Heart left ventricle (tissue), 16 donors: ENCODE measurements at regions not wholly inside any gene's neighbourhood (a gene's known extent, or its start where the extent isn't known, plus 50 kb on each side); places are given as distances from the start of the nearest gene placed in this dataset.

Source experiments
- ATAC-seq, 4 donors: fragments of 200-7000 bp; cut with Tn5 transposase; one replicate each; pipeline ENCODE4 v1.9.1; 2020 to 2022; ENCODE audit warnings: moderate library complexity in 4 of 4, mild to moderate bottlenecking in 3 of 4, moderate number of reproducible peaks in 1 of 4
- DNase-seq, 5 donors: peaks; one replicate each; pipeline ENCODE4 v3.0.0-alpha.2; 2020
- H3K27ac ChIP-seq, 12 donors: fragments of 200-600 bp; sonication (generic) in 4 of 12; one replicate each; pipeline versions ENCODE4 v1.5.0 to v1.8.0; 2016 to 2022; ENCODE audit warnings: mild to moderate bottlenecking in 2 of 12
- H3K27me3 ChIP-seq, 9 donors: fragments of 200-600 bp; sonication (generic) in 2 of 9; one replicate each; pipeline versions ENCODE4 v1.5.1 to v1.8.0; 2016 to 2022; ENCODE audit warnings: mild to moderate bottlenecking in 3 of 9
- H3K36me3 ChIP-seq, 9 donors: fragments of 200-600 bp; sonication (generic) in 2 of 9; one replicate each; pipeline versions ENCODE4 v1.5.0 to v1.8.0; 2018 to 2022; ENCODE audit warnings: mild to moderate bottlenecking in 2 of 9
- H3K4me1 ChIP-seq, 12 donors: fragments of 200-600 bp; sonication (generic) in 4 of 12; one replicate each; pipeline versions ENCODE4 v1.5.0 to v1.8.0; 2016 to 2022; ENCODE audit warnings: mild to moderate bottlenecking in 3 of 12
- H3K4me3 ChIP-seq, 12 donors: fragments of 200-600 bp; sonication (generic) in 4 of 12; one replicate each; pipeline versions ENCODE4 v1.5.0 to v1.8.0; 2017 to 2022; ENCODE audit warnings: mild to moderate bottlenecking in 9 of 12, moderate library complexity in 4 of 12
- H3K9me3 ChIP-seq, 12 donors: fragments of 200-600 bp; sonication (generic) in 4 of 12; one replicate each; pipeline versions ENCODE4 v1.5.0 to v1.8.0; 2016 to 2022; ENCODE audit warnings: mild to moderate bottlenecking in 1 of 12
- POLR2A ChIP-seq, 2 donors: fragments of 450-650 bp; IDR thresholded peaks; one replicate each; pipeline ENCODE4 v1.6.1; 2017; ENCODE audit warnings: antibody characterized with exemption in 2 of 2, mild to moderate bottlenecking in 2 of 2, moderate library complexity in 2 of 2
- WGBS, 4 donors: extraction: QIAGEN DNeasy Blood & Tissue Kit in 2 of 4; methylation state at CpG; one replicate each; pipeline versions ENCODE4 v1.1.5 to v1.1.7; 2013 to 2018; 5-methylcytosine and 5-hydroxymethylcytosine counted together
- intact Hi-C, 10 donors: fragments of 100-400 bp; cut with DNase I; formaldehyde crosslinking; loops; one replicate each; pipeline versions ENCODE4 v1.11.1 to v1.14.2; 2022
- TF ChIP-seq, protein P1 (sequence below), 12 donors: fragments of 200-600 bp; sonication (generic) in 4 of 12; IDR thresholded peaks; one replicate each; pipeline versions ENCODE4 v1.5.0 to v1.8.0; 2018 to 2022; ENCODE audit warnings: antibody characterized with exemption in 12 of 12, mild to moderate bottlenecking in 5 of 12
- donor health status: ischemic (EF 13 %, LVEDD 7.1; RV severe dilation, severe dysfunction).
- donor health status: healthy with polysubstance abuse.
- donor health status: DM: no; HTN: yes; CAD: no.
- donor health status: DM: no; HTN: no; CAD: no.
- donor health status: ischemic (EF 25% LVEDD 6.9; RV normal size, moderate dysfunction).
- donor health status: ischemic (EF 25% LVEDD 5.7; RV mildly dilated, moderate dysfunction).
- donor health status: healthy.
- donor health status: DM: yes; HTN: yes; CAD: no.
- donor health status: ischemic (EF 35%, LVEDD 5.7; RV mildly dilated, moderate dysfunction).
- donor health status: nonischemic (EF 11% LVEDD 7.7; RV severe dilation, severe dysfunction).
- donor health status: DM: yes; HTN: yes; CAD: no.
- donor health status: PGD.
- donor health status: ischemic (EF 29% LVEDD 5.4; RV normal size, mild dysfunction).
- donor health status: nonischemic (EF 23%, LVEDD 6.1; RV moderate dilation, normal function).

- no peak overlapping the region for H3K4me3 ChIP-seq
- peaks cover 0 to 9% (median 0%) of the 10 kb centered on the region in 12 donors for H3K9me3 ChIP-seq
- no peak overlapping the region for H3K27ac ChIP-seq
- no peaks in the 10 kb centered on the region for H3K27me3 ChIP-seq
- intact Hi-C loops: no loop called here
- 60 to 79% (median 74%) methylated on average over 2 of the region's 2 CpGs for WGBS, 4 donors
- DNase-seq (no peak), ATAC-seq (no peak)
- TF ChIP-seq, protein P1, sequence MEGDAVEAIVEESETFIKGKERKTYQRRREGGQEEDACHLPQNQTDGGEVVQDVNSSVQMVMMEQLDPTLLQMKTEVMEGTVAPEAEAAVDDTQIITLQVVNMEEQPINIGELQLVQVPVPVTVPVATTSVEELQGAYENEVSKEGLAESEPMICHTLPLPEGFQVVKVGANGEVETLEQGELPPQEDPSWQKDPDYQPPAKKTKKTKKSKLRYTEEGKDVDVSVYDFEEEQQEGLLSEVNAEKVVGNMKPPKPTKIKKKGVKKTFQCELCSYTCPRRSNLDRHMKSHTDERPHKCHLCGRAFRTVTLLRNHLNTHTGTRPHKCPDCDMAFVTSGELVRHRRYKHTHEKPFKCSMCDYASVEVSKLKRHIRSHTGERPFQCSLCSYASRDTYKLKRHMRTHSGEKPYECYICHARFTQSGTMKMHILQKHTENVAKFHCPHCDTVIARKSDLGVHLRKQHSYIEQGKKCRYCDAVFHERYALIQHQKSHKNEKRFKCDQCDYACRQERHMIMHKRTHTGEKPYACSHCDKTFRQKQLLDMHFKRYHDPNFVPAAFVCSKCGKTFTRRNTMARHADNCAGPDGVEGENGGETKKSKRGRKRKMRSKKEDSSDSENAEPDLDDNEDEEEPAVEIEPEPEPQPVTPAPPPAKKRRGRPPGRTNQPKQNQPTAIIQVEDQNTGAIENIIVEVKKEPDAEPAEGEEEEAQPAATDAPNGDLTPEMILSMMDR (IDR thresholded peaks at IDR 0.05): no peak
- TF ChIP-seq POLR2A (IDR thresholded peaks at IDR 0.05): no peak
- no peaks in the 10 kb centered on the region for H3K4me1 ChIP-seq
- no peaks in the 10 kb centered on the region for H3K36me3 ChIP-seq
These were observed 150.0 kb downstream of the BTBD3 start for GRCh38 chr20:12067686-12068085.

- H3K9me3 ChIP-seq: peaks cover 0 to 9% (median 0%) of the 10 kb centered on the region in 12 donors
- H3K4me1 ChIP-seq: no peaks in the 10 kb centered on the region
- H3K36me3 ChIP-seq: no peaks in the 10 kb centered on the region
- ATAC-seq (no peak), DNase-seq (no peak)
- H3K27me3 ChIP-seq: no peaks in the 10 kb centered on the region
- WGBS, 4 donors: 65 to 75% (median 72%) methylated on average over 1 of the region's 1 CpG
- TF ChIP-seq, protein P1 (IDR thresholded peaks at IDR 0.05): no peak
- no peak for TF ChIP-seq POLR2A (IDR thresholded peaks at IDR 0.05)
- no peak overlapping the region for H3K4me3 ChIP-seq
- no peak overlapping the region for H3K27ac ChIP-seq
- intact Hi-C loops: no loop called here
These were observed 150.4 kb downstream of the BTBD3 start for GRCh38 chr20:12068121-12068520.

DNA sequence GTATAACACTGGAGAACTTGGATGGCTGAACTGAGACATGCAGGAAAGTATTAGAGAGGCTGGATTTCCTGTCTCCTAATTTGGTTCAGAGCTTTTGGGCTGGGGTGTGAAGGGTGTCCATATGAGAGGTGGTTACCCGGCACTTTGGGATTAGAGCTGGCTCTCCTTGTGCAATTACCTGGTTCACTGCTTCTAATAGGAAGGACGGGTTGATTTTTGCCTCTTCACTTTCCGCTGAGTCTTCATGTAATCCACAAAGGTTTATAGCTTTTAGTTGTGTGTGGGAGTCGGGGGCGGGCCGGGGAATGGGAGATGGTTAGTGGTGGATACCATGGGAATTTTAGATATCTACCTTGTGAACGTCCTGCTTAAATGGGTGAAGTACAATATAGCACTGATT lies 151.5 kb downstream of the BTBD3 start:
- Histone ChIP-seq H3K36me3 (no peaks in the 10 kb centered on the region), H3K27ac (no peak overlapping the region), H3K4me1 (no peaks in the 10 kb centered on the region), H3K27me3 (no peaks in the 10 kb centered on the region), H3K4me3 (no peak overlapping the region), H3K9me3 (peaks cover 0 to 9% (median 0%) of the 10 kb centered on the region in 12 donors)
- TF ChIP-seq POLR2A (IDR thresholded peaks at IDR 0.05): no peak
- TF ChIP-seq, protein P1 (IDR thresholded peaks at IDR 0.05): no peak
- ATAC-seq: no peak
- intact Hi-C loops: no loop called here
- WGBS, 4 donors: 89 to 94% (median 94%) methylated on average over 7 of the region's 7 CpGs
- DNase-seq: no peak

GRCh38 chr20:12072221-12072953 lies 154.7 kb downstream of the BTBD3 start:
- Histone ChIP-seq H3K9me3 (peaks cover 0 to 3% (median 0%) of the 10 kb centered on the region in 12 donors), H3K4me3 (no peak overlapping the region), H3K4me1 (no peaks in the 10 kb centered on the region), H3K27ac (no peak overlapping the region), H3K27me3 (no peaks in the 10 kb centered on the region), H3K36me3 (no peaks in the 10 kb centered on the region)
- intact Hi-C loops: no loop called here
- peak; percentile 51 to 90 (median 82) for ATAC-seq
- DNase-seq: peak in 4 of 5 donors; percentile 25 to 51 (median 34)
- TF ChIP-seq, protein P1 (IDR thresholded peaks at IDR 0.05): no peak
- TF ChIP-seq POLR2A (IDR thresholded peaks at IDR 0.05): no peak
- 68 to 84% (median 74%) methylated on average over 8 of the region's 8 CpGs for WGBS, 4 donors
